ENCODE measurements at regions not wholly inside any gene's neighbourhood (a gene's known extent, or its start where the extent isn't known, plus 50 kb on each side); places are given as distances from the start of the nearest gene placed in this dataset.

- Histone ChIP-seq H3K9me3 (replicated peaks) (peaks cover 5% of the 10 kb centered on the region; the same call in 1 of the 2 replicates), H3K4me1 (replicated peaks) (no peaks in the 10 kb centered on the region), H3K27ac (no peak overlapping the region), H3K4me3 (no peak overlapping the region), H3K36me3 (no peaks in the 10 kb centered on the region), H3K27me3 (replicated peaks) (no peaks in the 10 kb centered on the region)
- DNase-seq (ENCODE audit: low read depth in 1 of 2, low spot score in 2 of 2): no peak
Measured at GRCh38 chr13:84481958-84482357, 599.7 kb upstream of the SLITRK1 start.

GRCh38 chr13:84479656-84480055 lies 597.4 kb upstream of the SLITRK1 start:
- DNase-seq (ENCODE audit: low read depth in 1 of 2, low spot score in 2 of 2): no peak
- H3K27me3 ChIP-seq (replicated peaks): no peaks in the 10 kb centered on the region

GRCh38 chr13:84470528-84470927 lies 588.3 kb upstream of the SLITRK1 start:
- no peaks in the 10 kb centered on the region for H3K4me1 ChIP-seq (replicated peaks)
- peaks cover 5% of the 10 kb centered on the region for H3K9me3 ChIP-seq (replicated peaks)

More at GRCh38 chr13:84479656-84480055, 597.4 kb upstream of the SLITRK1 start:
- peaks cover 14% of the 10 kb centered on the region for H3K9me3 ChIP-seq (replicated peaks)
- H3K27ac ChIP-seq: no peak overlapping the region
- H3K36me3 ChIP-seq: no peaks in the 10 kb centered on the region
- H3K4me1 ChIP-seq (replicated peaks): no peaks in the 10 kb centered on the region
- no peak overlapping the region for H3K4me3 ChIP-seq

GRCh38 chr13:84466461-84466860 lies 584.2 kb upstream of the SLITRK1 start:
- H3K4me3 ChIP-seq: no peak overlapping the region
- no peak for DNase-seq (ENCODE audit: low read depth in 1 of 2, low spot score in 2 of 2)
- H3K27me3 ChIP-seq (replicated peaks): no peaks in the 10 kb centered on the region
- no peaks in the 10 kb centered on the region for H3K36me3 ChIP-seq
- H3K9me3 ChIP-seq (replicated peaks): no peaks in the 10 kb centered on the region
- no peak overlapping the region for H3K27ac ChIP-seq
- H3K4me1 ChIP-seq (replicated peaks): no peaks in the 10 kb centered on the region

More at GRCh38 chr13:84470528-84470927, 588.3 kb upstream of the SLITRK1 start:
- Histone ChIP-seq H3K27me3 (replicated peaks) (no peaks in the 10 kb centered on the region), H3K36me3 (no peaks in the 10 kb centered on the region), H3K27ac (no peak overlapping the region), H3K4me3 (no peak overlapping the region)
- DNase-seq (ENCODE audit: low read depth in 1 of 2, low spot score in 2 of 2): no peak

- H3K4me3 ChIP-seq: no peak overlapping the region
- no peaks in the 10 kb centered on the region for H3K4me1 ChIP-seq (replicated peaks)
- no peaks in the 10 kb centered on the region; the same call in 1 of the 2 replicates for H3K9me3 ChIP-seq (replicated peaks)
- H3K36me3 ChIP-seq: no peaks in the 10 kb centered on the region
- DNase-seq (ENCODE audit: low read depth in 1 of 2, low spot score in 2 of 2): no peak
- H3K27ac ChIP-seq: no peak overlapping the region
- H3K27me3 ChIP-seq (replicated peaks): no peaks in the 10 kb centered on the region
Measured at GRCh38 chr13:84460989-84461388, 578.7 kb upstream of the SLITRK1 start.

GRCh38 chr13:84455143-84455905 lies 573.0 kb upstream of the SLITRK1 start:
- no peaks in the 10 kb centered on the region for H3K36me3 ChIP-seq

GRCh38 chr13:84447640-84447978 lies 565.3 kb upstream of the SLITRK1 start:
- H3K4me1 ChIP-seq (replicated peaks): no peaks in the 10 kb centered on the region
- no peak overlapping the region for H3K27ac ChIP-seq

More at GRCh38 chr13:84455143-84455905, 573.0 kb upstream of the SLITRK1 start:
- Histone ChIP-seq H3K27ac (no peak overlapping the region), H3K27me3 (replicated peaks) (no peaks in the 10 kb centered on the region), H3K9me3 (replicated peaks) (peaks cover 4% of the 10 kb centered on the region), H3K4me1 (replicated peaks) (no peaks in the 10 kb centered on the region), H3K4me3 (no peak overlapping the region)
- no peak for DNase-seq (ENCODE audit: low read depth in 1 of 2, low spot score in 2 of 2)

GRCh38 chr13:84446972-84447639 lies 564.8 kb upstream of the SLITRK1 start:
- Histone ChIP-seq H3K9me3 (replicated peaks) (no peaks in the 10 kb centered on the region), H3K36me3 (no peaks in the 10 kb centered on the region), H3K27ac (no peak overlapping the region), H3K4me1 (replicated peaks) (no peaks in the 10 kb centered on the region), H3K27me3 (replicated peaks) (no peaks in the 10 kb centered on the region), H3K4me3 (no peak overlapping the region)
- no peak for DNase-seq (ENCODE audit: low read depth in 1 of 2, low spot score in 2 of 2)

More at GRCh38 chr13:84447640-84447978, 565.3 kb upstream of the SLITRK1 start:
- Histone ChIP-seq H3K4me3 (no peak overlapping the region), H3K36me3 (no peaks in the 10 kb centered on the region), H3K27me3 (replicated peaks) (no peaks in the 10 kb centered on the region), H3K9me3 (replicated peaks) (no peaks in the 10 kb centered on the region)
- no peak for DNase-seq (ENCODE audit: low read depth in 1 of 2, low spot score in 2 of 2)

GRCh38 chr13:84445776-84446175 lies 563.5 kb upstream of the SLITRK1 start:
- no peak overlapping the region for H3K27ac ChIP-seq
- DNase-seq (ENCODE audit: low read depth in 1 of 2, low spot score in 2 of 2): no peak
- no peaks in the 10 kb centered on the region for H3K4me1 ChIP-seq (replicated peaks)
- no peak overlapping the region for H3K4me3 ChIP-seq
- no peaks in the 10 kb centered on the region for H3K27me3 ChIP-seq (replicated peaks)
- no peaks in the 10 kb centered on the region for H3K36me3 ChIP-seq
- no peaks in the 10 kb centered on the region for H3K9me3 ChIP-seq (replicated peaks)

GRCh38 chr13:84443463-84443862 lies 561.2 kb upstream of the SLITRK1 start:
- Histone ChIP-seq H3K9me3 (replicated peaks) (no peaks in the 10 kb centered on the region), H3K4me1 (replicated peaks) (no peaks in the 10 kb centered on the region), H3K27me3 (replicated peaks) (no peaks in the 10 kb centered on the region), H3K36me3 (no peaks in the 10 kb centered on the region), H3K27ac (no peak overlapping the region), H3K4me3 (no peak overlapping the region)
- no peak for DNase-seq (ENCODE audit: low read depth in 1 of 2, low spot score in 2 of 2)

- H3K27ac ChIP-seq: no peak overlapping the region
Measured at GRCh38 chr13:84439108-84439507, 556.8 kb upstream of the SLITRK1 start.

GRCh38 chr13:84433024-84433423 lies 550.8 kb upstream of the SLITRK1 start:
- DNase-seq (ENCODE audit: low read depth in 1 of 2, low spot score in 2 of 2): peak in 1 of 2 experiments; percentile 12
- no peak overlapping the region for H3K27ac ChIP-seq
- H3K36me3 ChIP-seq: no peaks in the 10 kb centered on the region
- no peaks in the 10 kb centered on the region for H3K9me3 ChIP-seq (replicated peaks)
- H3K27me3 ChIP-seq (replicated peaks): no peaks in the 10 kb centered on the region
- peaks cover 5% of the 10 kb centered on the region for H3K4me1 ChIP-seq (replicated peaks)
- no peak overlapping the region for H3K4me3 ChIP-seq

More at GRCh38 chr13:84439108-84439507, 556.8 kb upstream of the SLITRK1 start:
- Histone ChIP-seq H3K4me1 (replicated peaks) (no peaks in the 10 kb centered on the region), H3K27me3 (replicated peaks) (no peaks in the 10 kb centered on the region), H3K36me3 (no peaks in the 10 kb centered on the region), H3K9me3 (replicated peaks) (no peaks in the 10 kb centered on the region), H3K4me3 (no peak overlapping the region)
- no peak for DNase-seq (ENCODE audit: low read depth in 1 of 2, low spot score in 2 of 2)

- Histone ChIP-seq H3K27me3 (replicated peaks) (no peaks in the 10 kb centered on the region), H3K4me3 (no peak overlapping the region), H3K36me3 (no peaks in the 10 kb centered on the region), H3K27ac (no peak overlapping the region), H3K4me1 (replicated peaks) (peaks cover 5% of the 10 kb centered on the region), H3K9me3 (replicated peaks) (no peaks in the 10 kb centered on the region)
- no peak for DNase-seq (ENCODE audit: low read depth in 1 of 2, low spot score in 2 of 2)
Measured at GRCh38 chr13:84431646-84432045, 549.4 kb upstream of the SLITRK1 start.

GRCh38 chr13:84430446-84430845 lies 548.2 kb upstream of the SLITRK1 start:
- Histone ChIP-seq H3K27ac (peak overlapping the region; percentile 19), H3K27me3 (replicated peaks) (no peaks in the 10 kb centered on the region), H3K4me3 (no peak overlapping the region), H3K9me3 (replicated peaks) (no peaks in the 10 kb centered on the region), H3K4me1 (replicated peaks) (peaks cover 5% of the 10 kb centered on the region), H3K36me3 (no peaks in the 10 kb centered on the region)
- DNase-seq (ENCODE audit: low read depth in 1 of 2, low spot score in 2 of 2): no peak
